MM.1S (cell line): ENCODE measurements at regions not wholly inside any gene's neighbourhood (a gene's known extent, or its start where the extent isn't known, plus 50 kb on each side); places are given as distances from the start of the nearest gene placed in this dataset.

Experiments used
- DNase-seq: peaks from one replicate; pipeline ENCODE4 v3.0.0-alpha.2; 2015
- H2AFZ ChIP-seq: fragments of 300-600 bp; sonication (generic); 2 replicates; pipeline ENCODE4 v1.6.0; 2016; ENCODE audit warnings: antibody characterized with exemption, low read length
- H3F3A ChIP-seq: fragments of 300-600 bp; sonication (generic); 2 replicates; pipeline ENCODE4 v1.6.1; 2016; ENCODE audit warnings: mild to moderate bottlenecking, antibody characterized with exemption, low read length, moderate library complexity, mixed read lengths; ENCODE audit not compliant: insufficient read depth
- H3K27ac ChIP-seq: fragments of 300-600 bp; sonication (generic); 2 replicates; pipeline ENCODE4 v1.5.1; 2016; ENCODE audit warnings: mild to moderate bottlenecking, low read length
- H3K27me3 ChIP-seq: fragments of 300-600 bp; sonication (generic); replicated peaks from 2 replicates; pipeline ENCODE4 v1.6.0; 2016; ENCODE audit warnings: low read length; ENCODE audit not compliant: insufficient read depth
- H3K36me3 ChIP-seq: fragments of 300-600 bp; sonication (generic); replicated peaks from 2 replicates; pipeline ENCODE4 v1.6.1; 2016; ENCODE audit warnings: mild to moderate bottlenecking, low read length, mixed read lengths; ENCODE audit not compliant: insufficient read depth
- H3K4me1 ChIP-seq: fragments of 300-600 bp; sonication (generic); 2 replicates; pipeline ENCODE4 v1.6.1; 2016; ENCODE audit warnings: low read length, mixed read lengths
- H3K4me2 ChIP-seq: fragments of 300-600 bp; sonication (generic); 2 replicates; pipeline ENCODE4 v1.6.0; 2016; ENCODE audit warnings: low read depth, low read length
- H3K4me3 ChIP-seq: fragments of 300-600 bp; sonication (generic); 2 replicates; pipeline ENCODE4 v1.5.1; 2016; ENCODE audit warnings: low read length, mixed read lengths
- H3K79me2 ChIP-seq: fragments of 300-600 bp; sonication (generic); 2 replicates; pipeline ENCODE4 v1.6.1; 2016; ENCODE audit warnings: mixed run types, low read length, mixed read lengths
- H3K9ac ChIP-seq: fragments of 300-600 bp; sonication (generic); 2 replicates; pipeline ENCODE4 v1.6.1; 2016; ENCODE audit warnings: low read length, mixed read lengths
- H3K9me2 ChIP-seq: fragments of 300-600 bp; sonication (generic); replicated peaks from 2 replicates; pipeline ENCODE4 v1.6.1; 2016; ENCODE audit warnings: mild to moderate bottlenecking, low read length, mixed read lengths; ENCODE audit not compliant: insufficient read depth
- H3K9me3 ChIP-seq: fragments of 300-600 bp; sonication (generic); replicated peaks from 2 replicates; pipeline ENCODE4 v1.6.1; 2016; ENCODE audit warnings: mild to moderate bottlenecking, low read length, mixed read lengths; ENCODE audit not compliant: insufficient read depth
- H4K20me1 ChIP-seq: fragments of 300-600 bp; sonication (generic); 2 replicates; pipeline ENCODE4 v1.6.1; 2016; ENCODE audit warnings: mild to moderate bottlenecking, low read length, moderate library complexity, mixed read lengths; ENCODE audit not compliant: insufficient read depth
- CTCF ChIP-seq: fragments of 300-600 bp; sonication (generic); IDR thresholded peaks from 2 replicates; pipeline ENCODE4 v1.5.1; 2016; ENCODE audit warnings: antibody characterized with exemption, low read length, mixed read lengths
- EZH2 ChIP-seq: fragments of 300-600 bp; sonication (generic); optimal IDR thresholded peaks from 2 replicates; pipeline ENCODE3; 2017; ENCODE audit warnings: low read depth, mild to moderate bottlenecking, antibody characterized with exemption, low read length, mixed read lengths
- EZH2phosphoT487 ChIP-seq: fragments of 300-600 bp; sonication (generic); IDR thresholded peaks from 2 replicates; pipeline ENCODE4 v1.6.1; 2018; ENCODE audit warnings: antibody characterized with exemption, low read length

- Histone ChIP-seq H3K4me1 (no peaks in the 10 kb centered on the region), H3K9me2 (no peaks in the 10 kb centered on the region), H3K9ac (no peak overlapping the region), H3K36me3 (no peaks in the 10 kb centered on the region), H3K4me2 (no peak overlapping the region), H3K9me3 (no peaks in the 10 kb centered on the region), H3K27ac (no peak overlapping the region), H3K79me2 (no peaks in the 10 kb centered on the region), H4K20me1 (no peaks in the 10 kb centered on the region), H3F3A (no peaks in the 10 kb centered on the region), H3K27me3 (no peaks in the 10 kb centered on the region), H2AFZ (no peak overlapping the region), H3K4me3 (no peak overlapping the region)
- no peak for DNase-seq
- TF ChIP-seq EZH2phosphoT487 (no peak), CTCF (no peak)
These were observed 230.2 kb downstream of the BCL11B start for GRCh38 chr14:99041820-99042174.

- Histone ChIP-seq H3K4me3 (no peak overlapping the region), H3K4me2 (no peak overlapping the region), H4K20me1 (no peaks in the 10 kb centered on the region), H3K9me2 (no peaks in the 10 kb centered on the region), H3K4me1 (no peaks in the 10 kb centered on the region), H3K9me3 (no peaks in the 10 kb centered on the region), H2AFZ (no peak overlapping the region), H3K27me3 (no peaks in the 10 kb centered on the region), H3F3A (no peaks in the 10 kb centered on the region), H3K9ac (no peak overlapping the region), H3K27ac (no peak overlapping the region), H3K79me2 (no peaks in the 10 kb centered on the region), H3K36me3 (no peaks in the 10 kb centered on the region)
- TF ChIP-seq EZH2 = no peak
- no peak for TF ChIP-seq EZH2phosphoT487
- no peak for TF ChIP-seq CTCF
- no peak for DNase-seq
These were observed 229.4 kb downstream of the BCL11B start for GRCh38 chr14:99042381-99043266.

- no peak for DNase-seq
These were observed 228.8 kb downstream of the BCL11B start for GRCh38 chr14:99043267-99043615.

More at GRCh38 chr14:99043267-99043615, 228.8 kb downstream of the BCL11B start:
- H3F3A ChIP-seq = no peaks in the 10 kb centered on the region
- H2AFZ ChIP-seq = no peak overlapping the region
- H3K9ac ChIP-seq = no peak overlapping the region
- no peaks in the 10 kb centered on the region for H3K36me3 ChIP-seq
- no peak overlapping the region for H3K4me2 ChIP-seq
- H4K20me1 ChIP-seq = no peaks in the 10 kb centered on the region
- no peaks in the 10 kb centered on the region for H3K9me3 ChIP-seq
- no peaks in the 10 kb centered on the region for H3K79me2 ChIP-seq
- no peaks in the 10 kb centered on the region for H3K27me3 ChIP-seq
- TF ChIP-seq CTCF (no peak), EZH2phosphoT487 (no peak), EZH2 (no peak)
- no peaks in the 10 kb centered on the region for H3K4me1 ChIP-seq
- H3K9me2 ChIP-seq = no peaks in the 10 kb centered on the region
- no peak overlapping the region for H3K4me3 ChIP-seq
- H3K27ac ChIP-seq = no peak overlapping the region
